PC-3 (cell line): ENCODE measurements at regions not wholly inside any gene's neighbourhood (a gene's known extent, or its start where the extent isn't known, plus 50 kb on each side); places are given as distances from the start of the nearest gene placed in this dataset.
A peak's percentile ranks its signal among the peaks of the same experiment; 100 is the strongest.

Experiments used
- ATAC-seq: fragments of 200-7000 bp; cut with Tn5 transposase; 2 replicates; pipeline ENCODE4 v1.9.1; 2020; ENCODE audit warnings: mild to moderate bottlenecking, moderate library complexity
- BruUV-seq: library from RNA; stranded (reverse); fragments of 400-500 nt; replicated peaks from 2 replicates; lab custom pipeline; 2021; lab: Mats Ljungman, UMichigan
- CTCF ChIA-PET: fragments of 300-600 bp; sonication (Branson Sonifier 250); formaldehyde crosslinking; loops from one replicate; lab custom pipeline; 2022; ENCODE audit warnings: antibody characterized with exemption; lab: Charles Lee
- POLR2A ChIA-PET: fragments of 300-600 bp; sonication (Branson Sonifier 250); formaldehyde crosslinking; loops from one replicate; lab custom pipeline; 2022; ENCODE audit warnings: antibody characterized with exemption; ENCODE audit not compliant: unreplicated experiment; lab: Charles Lee
- DNase-seq: peaks from one replicate; pipeline ENCODE4 v3.0.0-alpha.2; 2015
- H2AFZ ChIP-seq: fragments of 300-600 bp; sonication (generic); 2 replicates; pipeline ENCODE4 v1.6.0; 2016; ENCODE audit warnings: antibody characterized with exemption, low read length
- H3F3A ChIP-seq: fragments of 300-600 bp; sonication (generic); one replicate; pipeline ENCODE4 v1.6.0; 2017; ENCODE audit warnings: antibody characterized with exemption, low read length, control low read depth, mild to moderate bottlenecking; ENCODE audit not compliant: unreplicated experiment
- H3K27ac ChIP-seq: fragments of 300-600 bp; sonication (generic); 2 replicates; pipeline ENCODE4 v1.5.1; 2016; ENCODE audit warnings: mild to moderate bottlenecking, low read length
- H3K27me3 ChIP-seq: fragments of 300-600 bp; sonication (generic); 2 replicates; pipeline ENCODE4 v1.6.1; 2016; ENCODE audit warnings: low read length, mixed read lengths
- H3K36me3 ChIP-seq: fragments of 300-600 bp; sonication (generic); 2 replicates; pipeline ENCODE4 v1.6.1; 2016; ENCODE audit warnings: low read depth, mixed run types, low read length, mixed read lengths
- H3K4me1 ChIP-seq: fragments of 300-600 bp; sonication (generic); 2 replicates; pipeline ENCODE4 v1.5.1; 2016; ENCODE audit warnings: low read length; ENCODE audit not compliant: insufficient read depth
- H3K4me2 ChIP-seq: fragments of 300-600 bp; sonication (generic); 2 replicates; pipeline ENCODE4 v1.6.0; 2016; ENCODE audit warnings: low read length
- H3K4me3 ChIP-seq: fragments of 300-600 bp; sonication (generic); 2 replicates; pipeline ENCODE4 v1.5.1; 2016; ENCODE audit warnings: mild to moderate bottlenecking, low read length, mixed read lengths
- H3K79me2 ChIP-seq: fragments of 300-600 bp; sonication (generic); 2 replicates; pipeline ENCODE4 v1.6.1; 2017; ENCODE audit warnings: low read length, mixed read lengths
- H3K9ac ChIP-seq: fragments of 300-600 bp; sonication (generic); 2 replicates; pipeline ENCODE4 v1.6.0; 2016; ENCODE audit warnings: mild to moderate bottlenecking, low read length
- H3K9me2 ChIP-seq: fragments of 300-600 bp; sonication (generic); replicated peaks from 2 replicates; pipeline ENCODE4 v1.6.1; 2016; ENCODE audit warnings: mixed run types, low read length, mixed read lengths
- H3K9me3 ChIP-seq: fragments of 300-600 bp; sonication (generic); 2 replicates; pipeline ENCODE4 v1.6.1; 2016; ENCODE audit warnings: low read length, mixed read lengths
- H4K20me1 ChIP-seq: fragments of 300-600 bp; sonication (generic); 2 replicates; pipeline ENCODE4 v1.6.1; 2016; ENCODE audit warnings: low read length, mixed read lengths
- CTCF ChIP-seq: fragments of 300-600 bp; sonication (generic); conservative IDR thresholded peaks from 2 replicates; pipeline ENCODE4 v1.5.1; 2017; ENCODE audit warnings: antibody characterized with exemption, low read depth, mild to moderate bottlenecking, low read length
- EZH2 ChIP-seq: fragments of 300-600 bp; sonication (generic); IDR thresholded peaks from one replicate; pipeline ENCODE4 v1.6.1; 2017; ENCODE audit warnings: antibody characterized with exemption, mild to moderate bottlenecking, low read length; ENCODE audit not compliant: unreplicated experiment
- EZH2phosphoT487 ChIP-seq: fragments of 300-600 bp; sonication (generic); IDR thresholded peaks from 2 replicates; pipeline ENCODE4 v1.6.1; 2018; ENCODE audit warnings: mild to moderate bottlenecking, antibody characterized with exemption, low read length, borderline replicate concordance
- intact Hi-C: fragments of 100-400 bp; cut with micrococcal nuclease; formaldehyde crosslinking; loops from 2 replicates; pipeline ENCODE4 v1.9.0; 2023

- ATAC-seq (no peak), DNase-seq (no peak)
- no peak overlapping the region for H3K4me2 ChIP-seq
- H3K9me3 ChIP-seq = no peaks in the 10 kb centered on the region
- no peaks in the 10 kb centered on the region for H3K4me1 ChIP-seq
- ChIA-PET POLR2A (no interaction called here), CTCF (no interaction called here)
- H3F3A ChIP-seq = no peaks in the 10 kb centered on the region
- intact Hi-C loops = no loop called here
- no peaks in the 10 kb centered on the region for H3K36me3 ChIP-seq
- no peaks in the 10 kb centered on the region for H3K79me2 ChIP-seq
- no peak overlapping the region for H3K9ac ChIP-seq
- H4K20me1 ChIP-seq = no peaks in the 10 kb centered on the region
- no peak overlapping the region for H3K4me3 ChIP-seq
- H2AFZ ChIP-seq = no peak overlapping the region
- no peaks in the 10 kb centered on the region for H3K27me3 ChIP-seq
- BruUV-seq = no TSS peak
- H3K9me2 ChIP-seq = no peaks in the 10 kb centered on the region
- no peak overlapping the region for H3K27ac ChIP-seq
- TF ChIP-seq CTCF = no peak
- no peak for TF ChIP-seq EZH2
- TF ChIP-seq EZH2phosphoT487 = no peak
Observed at GRCh38 chr2:167582619-167583018, 664.8 kb downstream of the STK39 start.

- no peaks in the 10 kb centered on the region for H3K4me1 ChIP-seq
- ChIA-PET POLR2A (interaction anchor here (0.7 kb wide), 1 partner anchor 781 kb away, joined by 4 read pairs; no protein-coding TSS in a partner anchor), CTCF (no interaction called here)
- H3K79me2 ChIP-seq = no peaks in the 10 kb centered on the region
- no peak overlapping the region for H3K4me3 ChIP-seq
- DNase-seq (peak; percentile 19), ATAC-seq (peak; percentile 60)
- intact Hi-C loops = no loop called here
- no peaks in the 10 kb centered on the region for H3K9me2 ChIP-seq
- H3K9me3 ChIP-seq = no peaks in the 10 kb centered on the region
- H3K27ac ChIP-seq = no peak overlapping the region
- H3K4me2 ChIP-seq = no peak overlapping the region
- TF ChIP-seq EZH2phosphoT487 (no peak), CTCF (no peak), EZH2 (no peak)
- H3K27me3 ChIP-seq = no peaks in the 10 kb centered on the region
- no peak overlapping the region for H3K9ac ChIP-seq
- H2AFZ ChIP-seq = no peak overlapping the region
- BruUV-seq = no TSS peak
- H3F3A ChIP-seq = no peaks in the 10 kb centered on the region
- no peaks in the 10 kb centered on the region for H4K20me1 ChIP-seq
- H3K36me3 ChIP-seq = no peaks in the 10 kb centered on the region
Observed at GRCh38 chr2:167581961-167582574, 665.3 kb downstream of the STK39 start.

- Histone ChIP-seq H3K4me3 (no peak overlapping the region), H3K4me2 (no peak overlapping the region), H3K4me1 (no peaks in the 10 kb centered on the region), H2AFZ (no peak overlapping the region), H3K27ac (no peak overlapping the region), H3K9me2 (no peaks in the 10 kb centered on the region), H4K20me1 (no peaks in the 10 kb centered on the region), H3K9me3 (no peaks in the 10 kb centered on the region), H3K79me2 (no peaks in the 10 kb centered on the region), H3F3A (no peaks in the 10 kb centered on the region), H3K36me3 (no peaks in the 10 kb centered on the region), H3K27me3 (no peaks in the 10 kb centered on the region), H3K9ac (no peak overlapping the region)
- ATAC-seq = no peak
- POLR2A ChIA-PET = no interaction called here
- DNase-seq = no peak
- BruUV-seq = no TSS peak
- CTCF ChIA-PET = no interaction called here
- TF ChIP-seq EZH2 (no peak), CTCF (no peak), EZH2phosphoT487 (no peak)
- intact Hi-C loops = no loop called here
Observed at GRCh38 chr2:167579826-167580225, 667.6 kb downstream of the STK39 start.
